Neutrophil (primary cell): ENCODE measurements at regions not wholly inside any gene's neighbourhood (a gene's known extent, or its start where the extent isn't known, plus 50 kb on each side); places are given as distances from the start of the nearest gene placed in this dataset.
"Not testable (repeated sequence)": the region's sequence is repeated elsewhere in the genome, so short reads cannot be mapped to it uniquely, and the experiment has no call there.

ENCODE experiments used
- H3K27ac ChIP-seq: fragments of 200-600 bp; sonication (generic); 2 replicates; pipeline ENCODE4 v1.5.1; 2016; ENCODE audit warnings: mild to moderate bottlenecking, moderate library complexity
- H3K27me3 ChIP-seq: fragments of 200-600 bp; sonication (generic); 2 replicates; pipeline ENCODE4 v1.6.0; 2016; ENCODE audit warnings: mild to moderate bottlenecking
- H3K36me3 ChIP-seq: fragments of 200-600 bp; sonication (generic); 2 replicates; pipeline ENCODE4 v1.5.1; 2017
- H3K4me1 ChIP-seq, 2 experiments: fragments of 200-600 bp in 1 of 2; sonication (generic) in 1 of 2; 1 replicate in 1 of 2; 2 replicates in 1 of 2; pipeline versions ENCODE4 v1.5.1 to v1.6.1; 2013 to 2016; ENCODE audit warnings: low read depth in 1 of 2, low read length in 1 of 2, mild to moderate bottlenecking in 1 of 2, moderate library complexity in 1 of 2; ENCODE audit not compliant: control insufficient read depth in 1 of 2, insufficient read depth in 1 of 2
- H3K4me3 ChIP-seq, 2 experiments: fragments of 200-600 bp in 1 of 2; sonication (generic) in 1 of 2; 1 replicate in 1 of 2; 2 replicates in 1 of 2; pipeline ENCODE4 v1.5.1; 2013 to 2016; ENCODE audit warnings: low read depth in 1 of 2, low read length in 1 of 2, mild to moderate bottlenecking in 1 of 2, moderate library complexity in 1 of 2
- H3K9me3 ChIP-seq: fragments of 200-600 bp; sonication (generic); 2 replicates; pipeline ENCODE4 v1.5.1; 2016
- CTCF ChIP-seq: fragments of 200-600 bp; sonication (generic); IDR thresholded peaks from 2 replicates; pipeline ENCODE4 v1.5.1; 2016; ENCODE audit warnings: antibody characterized with exemption

DNA sequence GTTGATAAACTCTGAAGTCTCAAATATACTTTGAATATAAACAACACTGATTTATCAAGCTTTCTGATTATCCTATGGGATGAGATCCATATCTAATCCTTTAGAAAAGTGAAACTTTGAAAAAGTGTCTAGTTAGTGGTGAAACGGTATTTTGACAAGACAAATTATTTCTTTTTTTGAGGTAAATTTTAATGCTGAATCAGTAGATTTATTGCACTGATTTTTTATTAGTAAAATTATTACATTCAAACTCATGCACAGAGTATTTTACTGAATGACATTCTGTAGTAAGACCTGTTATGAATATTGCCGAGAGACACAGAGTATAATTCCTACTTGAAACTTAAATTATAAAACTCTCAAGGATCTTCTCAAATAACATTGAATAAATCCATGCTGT lies 679.1 kb upstream of the SPRY2 start:
- no peak overlapping the region for H3K27ac ChIP-seq
- TF ChIP-seq CTCF, result no peak
- no peak overlapping the region for H3K4me3 ChIP-seq
- H3K4me1 ChIP-seq, result no peaks in the 10 kb centered on the region
- no peaks in the 10 kb centered on the region for H3K36me3 ChIP-seq
- no peaks in the 10 kb centered on the region for H3K27me3 ChIP-seq
- no peaks in the 10 kb centered on the region for H3K9me3 ChIP-seq

GRCh38 chr13:81018936-81019335 lies 678.0 kb upstream of the SPRY2 start:
- no peaks in the 10 kb centered on the region for H3K4me1 ChIP-seq
- no peak for TF ChIP-seq CTCF
- no peak overlapping the region for H3K27ac ChIP-seq
- H3K4me3 ChIP-seq, result no peak overlapping the region
- no peaks in the 10 kb centered on the region for H3K27me3 ChIP-seq
- H3K9me3 ChIP-seq, result no peaks in the 10 kb centered on the region
- H3K36me3 ChIP-seq, result no peaks in the 10 kb centered on the region

GRCh38 chr13:81017513-81018152 lies 676.7 kb upstream of the SPRY2 start:
- TF ChIP-seq CTCF, result no peak
- no peaks in the 10 kb centered on the region for H3K4me1 ChIP-seq
- no peak overlapping the region for H3K27ac ChIP-seq
- no peak overlapping the region for H3K4me3 ChIP-seq
- no peaks in the 10 kb centered on the region for H3K36me3 ChIP-seq
- no peaks in the 10 kb centered on the region for H3K9me3 ChIP-seq
- no peaks in the 10 kb centered on the region for H3K27me3 ChIP-seq

- Histone ChIP-seq H3K4me1 (no peaks in the 10 kb centered on the region), H3K4me3 (no peak overlapping the region), H3K27me3 (no peaks in the 10 kb centered on the region), H3K36me3 (no peaks in the 10 kb centered on the region), H3K9me3 (no peaks in the 10 kb centered on the region), H3K27ac (no peak overlapping the region)
- TF ChIP-seq CTCF, result no peak
These were observed 671.1 kb upstream of the SPRY2 start for GRCh38 chr13:81012031-81012430.

DNA sequence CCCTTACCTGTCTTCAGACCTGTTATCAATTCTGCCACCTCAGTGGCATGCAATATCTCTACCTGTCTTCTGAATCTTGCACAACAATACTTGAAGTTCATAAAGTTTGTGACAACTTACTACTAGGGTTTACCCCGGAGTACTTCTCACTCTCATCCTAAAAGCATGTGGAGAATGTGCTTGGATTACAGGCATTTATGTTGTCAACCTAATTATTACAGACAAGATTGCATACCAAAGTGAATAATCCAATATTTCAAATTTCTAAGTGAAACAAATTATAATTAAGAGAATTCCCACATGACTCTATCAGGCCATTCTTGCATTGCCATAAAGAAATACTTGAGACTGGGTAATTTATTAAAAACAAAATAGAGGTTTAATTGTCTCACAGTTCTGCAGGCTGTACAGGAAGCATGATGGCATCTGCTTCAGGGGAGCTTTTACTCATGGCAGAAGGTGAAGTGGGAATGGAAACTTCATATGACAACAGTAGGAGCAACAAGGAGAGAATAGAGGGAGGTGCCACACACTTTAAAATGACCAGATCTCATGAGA lies 661.0 kb upstream of the SPRY2 start:
- no peak overlapping the region for H3K4me3 ChIP-seq
- no peak for TF ChIP-seq CTCF
- H3K4me1 ChIP-seq, result no peaks in the 10 kb centered on the region
- no peak overlapping the region for H3K27ac ChIP-seq
- no peaks in the 10 kb centered on the region for H3K36me3 ChIP-seq
- H3K9me3 ChIP-seq, result no peaks in the 10 kb centered on the region
- no peaks in the 10 kb centered on the region for H3K27me3 ChIP-seq

GRCh38 chr13:80998603-80999002 lies 657.7 kb upstream of the SPRY2 start:
- not testable (repeated sequence) for H3K27ac ChIP-seq, H3K27me3 ChIP-seq, H3K4me1 ChIP-seq, H3K36me3 ChIP-seq, H3K4me3 ChIP-seq, H3K9me3 ChIP-seq
